GM13976 (cell line): ENCODE measurements at regions not wholly inside any gene's neighbourhood (a gene's known extent, or its start where the extent isn't known, plus 50 kb on each side); places are given as distances from the start of the nearest gene placed in this dataset.
"Not testable (repeated sequence)": the region's sequence is repeated elsewhere in the genome, so short reads cannot be mapped to it uniquely, and the experiment has no call there.

Source experiments
- DNase-seq: peaks from one replicate; pipeline ENCODE4 v3.0.0; 2012; ENCODE audit warnings: low spot score
- in situ Hi-C: fragments of 300-500 bp; cut with MboI; formaldehyde crosslinking; loops from one replicate; pipeline ENCODE4 v1.12.0; 2022; ENCODE audit warnings: low sequenced_read_pairs, mixed read lengths, inconsistent platforms; ENCODE audit not compliant: unreplicated experiment
- TF ChIP-seq, protein P1 (sequence below): IDR thresholded peaks from 2 replicates; pipeline ENCODE4 v1.5.1; 2012; ENCODE audit warnings: borderline replicate concordance, mild to moderate bottlenecking; ENCODE audit not compliant: insufficient read depth; ENCODE audit errors: extremely low read depth, missing control alignments, control extremely low read depth

DNA sequence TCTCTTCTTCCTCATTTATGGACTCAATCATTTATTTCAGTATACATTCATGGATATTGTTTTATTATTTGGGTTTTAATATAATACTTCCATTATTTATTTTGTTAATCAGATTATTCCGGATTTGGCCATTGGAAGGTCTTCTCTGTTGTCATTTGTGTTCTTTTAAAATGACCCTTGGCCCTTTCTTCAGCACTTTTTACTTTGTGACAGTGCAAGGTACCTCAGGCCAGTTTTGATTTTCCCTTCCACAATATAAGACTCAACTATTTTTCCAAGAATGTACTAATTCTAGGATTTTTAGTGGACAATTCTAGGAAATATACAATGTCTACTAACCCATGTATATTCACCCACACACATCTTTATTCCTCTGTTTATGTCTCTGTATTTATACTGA lies 521.4 kb upstream of the FOXG1 start:
- DNase-seq = no peak
- TF ChIP-seq, protein P1, sequence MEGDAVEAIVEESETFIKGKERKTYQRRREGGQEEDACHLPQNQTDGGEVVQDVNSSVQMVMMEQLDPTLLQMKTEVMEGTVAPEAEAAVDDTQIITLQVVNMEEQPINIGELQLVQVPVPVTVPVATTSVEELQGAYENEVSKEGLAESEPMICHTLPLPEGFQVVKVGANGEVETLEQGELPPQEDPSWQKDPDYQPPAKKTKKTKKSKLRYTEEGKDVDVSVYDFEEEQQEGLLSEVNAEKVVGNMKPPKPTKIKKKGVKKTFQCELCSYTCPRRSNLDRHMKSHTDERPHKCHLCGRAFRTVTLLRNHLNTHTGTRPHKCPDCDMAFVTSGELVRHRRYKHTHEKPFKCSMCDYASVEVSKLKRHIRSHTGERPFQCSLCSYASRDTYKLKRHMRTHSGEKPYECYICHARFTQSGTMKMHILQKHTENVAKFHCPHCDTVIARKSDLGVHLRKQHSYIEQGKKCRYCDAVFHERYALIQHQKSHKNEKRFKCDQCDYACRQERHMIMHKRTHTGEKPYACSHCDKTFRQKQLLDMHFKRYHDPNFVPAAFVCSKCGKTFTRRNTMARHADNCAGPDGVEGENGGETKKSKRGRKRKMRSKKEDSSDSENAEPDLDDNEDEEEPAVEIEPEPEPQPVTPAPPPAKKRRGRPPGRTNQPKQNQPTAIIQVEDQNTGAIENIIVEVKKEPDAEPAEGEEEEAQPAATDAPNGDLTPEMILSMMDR = no peak
- in situ Hi-C loops = no loop called here

DNA sequence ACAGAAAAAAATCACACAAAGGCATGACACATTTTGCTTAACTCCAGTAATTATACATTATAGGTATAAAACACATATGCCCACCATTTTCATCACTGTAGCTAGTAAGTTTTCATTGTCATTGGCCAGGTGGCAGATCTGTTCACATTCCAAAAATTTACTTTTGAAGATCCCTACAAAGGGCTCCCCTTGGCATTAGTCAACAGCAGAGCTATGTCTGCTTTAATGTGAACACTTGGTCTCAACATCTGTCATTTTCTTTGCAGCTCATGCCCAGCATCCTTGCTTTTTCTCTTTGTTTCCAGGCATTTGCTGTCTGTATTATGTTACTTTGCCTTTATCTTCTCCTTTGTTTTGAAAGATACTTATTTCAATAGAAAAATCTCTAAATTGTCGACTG lies 519.1 kb upstream of the FOXG1 start:
- no peak for DNase-seq
- TF ChIP-seq, protein P1 = no peak
- in situ Hi-C loops = no loop called here

DNA sequence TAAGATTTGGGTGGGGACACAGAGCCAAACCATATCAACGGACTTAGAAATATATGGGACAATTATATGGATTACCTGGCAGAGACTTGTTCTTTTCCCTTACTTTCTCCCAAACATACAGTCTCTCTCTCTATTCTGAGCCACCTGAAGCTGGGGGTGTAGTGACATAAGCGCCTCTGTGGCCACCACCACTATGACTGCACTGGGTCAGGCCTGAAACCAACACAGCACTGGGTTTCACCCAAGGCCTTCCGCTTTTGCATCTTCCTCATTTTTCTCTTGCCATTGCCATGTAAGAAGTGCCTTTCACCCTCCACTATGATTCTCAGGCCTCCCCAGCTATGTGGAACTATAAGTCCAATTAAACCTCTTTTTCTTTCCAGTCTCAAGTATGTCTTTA lies 514.5 kb upstream of the FOXG1 start:
- DNase-seq, in situ Hi-C loops: not testable (repeated sequence)

DNA sequence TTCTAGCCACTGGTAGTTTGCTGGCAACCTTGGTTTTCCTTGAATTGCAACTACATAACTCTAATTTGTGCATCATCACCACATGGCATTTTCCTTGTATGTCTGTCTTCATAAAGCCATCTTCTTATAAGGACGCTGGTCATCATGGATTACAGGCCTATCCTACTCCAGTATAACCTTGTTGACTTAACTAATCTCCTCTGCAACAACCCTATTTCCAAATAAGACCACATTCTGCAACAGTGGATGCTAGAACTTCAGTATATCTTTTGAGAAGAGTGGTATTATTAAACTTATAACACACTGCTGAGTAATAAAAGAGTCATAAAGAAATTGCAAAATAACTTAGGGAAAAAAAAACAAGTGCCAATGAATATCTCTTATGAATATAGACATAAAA lies 511.8 kb upstream of the FOXG1 start:
- in situ Hi-C loops = no loop called here
- DNase-seq = no peak
- TF ChIP-seq, protein P1 = no peak

DNA sequence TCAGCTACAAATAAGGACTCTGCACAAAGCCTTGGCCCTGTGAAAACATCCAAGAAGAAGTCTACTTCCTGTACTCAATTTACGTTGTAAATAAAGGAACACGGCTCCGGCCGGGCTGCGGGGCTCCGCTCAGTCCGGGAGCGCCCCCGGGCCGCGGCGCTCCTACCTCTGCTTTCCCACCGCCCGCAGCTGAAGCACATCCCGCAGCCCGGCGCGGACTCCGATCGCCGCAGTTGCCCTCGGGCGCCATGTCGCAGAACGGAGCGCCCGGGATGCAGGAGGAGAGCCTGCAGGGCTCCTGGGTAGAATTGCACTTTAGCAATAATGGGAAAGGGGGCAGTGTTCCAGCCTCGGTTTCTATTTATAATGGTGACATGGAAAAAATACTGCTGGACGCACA lies 502.3 kb upstream of the FOXG1 start:
- DNase-seq = no peak
- TF ChIP-seq, protein P1 = no peak
- in situ Hi-C loops = no loop called here

DNA sequence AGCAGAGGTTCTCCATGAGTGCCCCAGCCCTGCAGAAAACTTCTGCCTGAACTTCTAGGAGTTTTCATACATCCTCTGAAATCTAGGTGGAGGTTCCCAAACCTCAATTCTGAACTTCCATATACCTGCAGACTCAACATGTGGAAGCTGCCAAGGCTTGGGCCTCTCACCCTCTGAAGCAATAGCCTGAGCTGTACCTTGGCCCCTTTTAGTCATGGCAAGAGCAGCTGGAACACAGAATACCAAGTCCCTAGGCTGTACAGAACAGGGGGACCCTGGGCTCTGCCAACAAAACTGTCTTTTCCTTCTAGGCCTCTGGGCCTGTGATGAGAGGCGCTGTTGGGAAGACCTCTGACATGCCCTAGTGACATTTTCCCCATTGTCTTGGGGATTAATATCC lies 494.3 kb upstream of the FOXG1 start:
- TF ChIP-seq, protein P1 = no peak
- in situ Hi-C loops = no loop called here
- DNase-seq = no peak

DNA sequence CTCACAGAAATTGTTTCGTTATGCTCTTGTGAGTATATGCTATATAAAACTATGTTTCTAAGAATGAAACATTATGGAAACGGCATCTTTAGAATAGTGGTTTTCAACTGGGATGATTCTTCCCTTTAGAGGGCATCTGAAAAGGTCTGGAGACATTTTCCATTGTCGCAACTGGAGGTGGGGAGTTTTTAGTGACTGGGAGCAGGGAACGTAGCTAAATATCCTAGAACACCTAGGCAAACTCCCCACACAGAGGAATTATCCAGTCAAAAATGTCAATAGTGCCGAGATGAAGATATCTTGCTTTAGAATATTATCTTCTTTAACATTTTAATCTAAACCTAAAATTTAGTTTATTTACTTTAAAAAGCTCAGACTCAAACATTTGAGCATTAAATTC lies 486.1 kb upstream of the FOXG1 start:
- in situ Hi-C loops = no loop called here
- TF ChIP-seq, protein P1 = no peak

More for the DNA sequence above, 486.1 kb upstream of the FOXG1 start:
- DNase-seq = no peak
